SIG-M5 treated with dmso at 0.1 percent for 504 hours (cell line): ENCODE measurements at regions not wholly inside any gene's neighbourhood (a gene's known extent, or its start where the extent isn't known, plus 50 kb on each side); places are given as distances from the start of the nearest gene placed in this dataset.
"Not testable (repeated sequence)": the region's sequence is repeated elsewhere in the genome, so short reads cannot be mapped to it uniquely, and the experiment has no call there.

ENCODE experiments used
- DNase-seq: peaks from one replicate; lab custom pipeline; 2025; ENCODE audit not compliant: unreplicated experiment; lab: John Stamatoyannopoulos, UW

DNA sequence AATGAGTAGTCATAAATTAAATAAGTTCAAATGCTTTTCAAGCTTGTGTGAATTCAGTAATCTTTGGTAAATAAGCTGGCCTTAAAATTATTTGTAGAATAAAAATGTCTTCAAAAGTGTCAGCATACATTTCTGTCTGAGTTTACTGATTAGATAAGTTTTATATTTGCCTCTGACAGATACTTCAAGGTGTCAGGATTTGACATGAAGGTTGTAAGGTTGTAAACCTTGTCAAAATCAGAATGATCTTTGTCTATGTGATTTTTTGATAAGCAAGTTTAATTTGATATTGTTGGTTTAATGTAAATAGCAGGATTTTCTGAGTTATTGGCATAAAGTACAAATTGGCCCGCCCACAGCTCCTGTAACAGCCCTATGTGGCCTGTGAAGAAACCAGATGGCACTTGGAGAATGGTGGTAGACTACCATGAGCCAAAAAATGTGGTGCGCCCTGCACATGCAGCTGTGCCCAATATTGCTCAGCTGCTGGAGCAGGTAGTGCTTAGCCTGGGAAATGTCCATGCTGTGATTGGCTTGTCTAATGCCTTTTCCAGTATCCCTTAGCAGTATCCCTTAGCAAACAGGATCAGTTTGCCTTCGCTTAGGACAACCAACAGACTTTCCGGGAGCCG lies 188.0 kb upstream of the SPHKAP start:
- DNase-seq, result no peak

DNA sequence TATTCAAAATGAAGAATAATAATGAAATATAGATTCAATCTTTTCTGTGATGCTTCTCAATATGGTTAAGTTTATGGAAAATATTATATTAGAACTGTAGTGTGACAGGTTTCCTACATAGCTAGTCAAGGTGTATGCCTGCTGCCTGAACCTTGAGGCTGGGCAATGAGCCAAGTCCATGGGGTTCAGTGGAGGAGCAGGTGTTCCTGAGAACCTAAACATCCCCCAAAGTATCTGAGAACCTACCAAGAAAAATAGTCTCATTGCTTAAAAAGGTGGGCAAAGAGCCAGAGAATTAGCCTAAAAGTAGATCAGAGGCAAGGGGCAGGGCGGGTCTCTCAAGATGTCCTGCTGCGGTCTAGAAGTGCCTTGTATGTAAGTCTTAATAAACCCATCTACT lies 185.9 kb upstream of the SPHKAP start:
- DNase-seq, result no peak

DNA sequence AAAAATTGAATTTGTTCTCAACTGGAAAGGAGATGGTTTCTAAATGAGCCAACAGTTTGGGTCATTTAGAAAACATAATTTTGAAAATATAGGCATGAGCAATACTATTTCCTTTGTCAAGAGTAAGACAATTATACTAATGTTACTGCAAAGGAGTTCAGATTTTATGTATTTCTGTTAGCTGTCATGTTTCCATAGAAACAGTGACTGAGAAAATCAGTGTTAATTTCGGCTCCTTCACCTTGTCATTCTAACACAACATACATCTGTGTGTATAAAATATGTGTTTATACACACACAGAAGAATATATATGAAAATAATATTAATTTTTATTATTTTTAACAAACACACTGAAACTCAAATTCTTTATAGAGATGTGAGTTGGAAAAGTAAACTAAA lies 178.0 kb upstream of the SPHKAP start:
- DNase-seq, result no peak

DNA sequence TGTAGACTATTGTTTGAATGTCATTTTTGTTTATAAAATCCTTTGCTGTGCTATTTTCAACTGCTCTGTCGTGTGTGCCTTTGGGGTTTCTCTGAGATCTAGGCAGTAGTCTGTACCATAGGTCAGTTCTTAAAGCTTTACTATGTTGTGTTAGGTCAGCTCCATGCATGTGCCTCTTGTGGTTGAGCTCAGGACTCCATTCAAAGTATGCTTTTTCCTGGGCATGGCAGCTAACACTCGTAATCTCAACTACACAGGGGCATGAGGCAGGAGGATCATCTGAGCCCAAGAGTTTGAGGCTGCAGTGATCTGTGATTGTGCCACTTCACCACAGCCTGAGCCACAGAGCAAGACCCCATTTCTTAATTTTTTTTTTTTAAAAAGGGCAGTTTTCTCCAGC lies 174.4 kb upstream of the SPHKAP start:
- no peak for DNase-seq

DNA sequence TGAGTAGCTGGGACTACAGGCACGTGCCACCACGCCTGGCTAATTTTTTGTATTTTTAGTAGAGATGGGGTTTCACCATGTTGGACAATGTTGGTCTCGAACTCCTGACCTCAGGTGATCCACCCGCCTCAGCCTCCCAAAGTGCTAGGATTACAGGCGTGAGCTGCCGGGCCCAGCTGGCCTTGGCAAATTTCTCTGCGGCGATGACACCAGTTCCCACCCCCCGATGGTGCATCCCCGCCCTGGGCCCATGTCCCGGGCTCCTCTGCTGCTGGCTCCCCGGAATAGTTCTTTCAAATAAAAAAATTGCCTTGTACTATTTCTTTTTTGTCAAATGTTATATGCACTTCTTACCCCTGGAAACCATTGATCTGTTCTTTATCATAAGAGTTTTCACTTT lies 171.5 kb upstream of the SPHKAP start:
- not testable (repeated sequence) for DNase-seq

DNA sequence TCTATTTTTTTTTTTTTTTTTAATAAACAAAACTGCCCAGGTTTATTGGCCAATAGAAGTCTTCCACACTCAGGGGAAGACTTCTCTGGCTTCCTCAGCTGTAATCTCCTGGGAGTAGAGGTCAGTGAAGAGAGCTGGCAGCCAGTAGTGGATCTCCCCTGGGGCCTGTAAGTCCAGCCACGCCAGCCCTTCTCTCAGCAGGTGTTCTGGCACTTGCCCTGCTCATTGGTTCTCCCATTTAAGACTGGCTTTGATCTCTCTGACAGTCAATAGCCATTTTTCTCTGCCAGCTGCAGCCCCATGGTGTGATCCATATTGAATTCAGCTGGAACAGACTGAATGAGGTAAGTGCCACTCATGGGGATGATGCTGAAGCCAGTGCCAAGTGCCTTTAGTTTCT lies 170.6 kb upstream of the SPHKAP start:
- DNase-seq, result no peak

DNA sequence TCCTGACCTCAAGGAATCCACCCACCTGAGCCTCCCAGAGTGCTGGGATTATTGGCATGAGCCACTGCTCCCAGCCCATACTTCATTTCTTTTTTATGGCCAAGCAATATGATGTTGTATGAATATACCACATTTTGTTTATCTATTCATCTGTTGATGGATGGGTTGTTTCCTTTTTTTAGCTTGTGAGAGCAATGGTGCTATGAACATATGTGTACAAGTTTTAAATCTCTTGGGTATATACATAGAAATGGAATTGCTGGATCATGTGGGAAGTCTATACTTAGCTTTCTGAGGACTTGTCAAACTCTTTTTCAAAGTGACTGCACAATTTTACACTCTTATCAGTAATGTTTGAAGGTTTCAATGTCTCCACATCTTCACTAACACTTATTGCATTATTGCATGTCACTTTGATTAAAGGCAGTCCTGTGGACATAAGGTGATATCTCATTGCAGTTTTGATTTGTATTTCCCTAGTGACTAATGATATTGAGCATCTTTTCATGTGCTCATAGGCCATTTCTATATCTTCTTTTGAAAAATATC lies 167.1 kb upstream of the SPHKAP start:
- no peak for DNase-seq

DNA sequence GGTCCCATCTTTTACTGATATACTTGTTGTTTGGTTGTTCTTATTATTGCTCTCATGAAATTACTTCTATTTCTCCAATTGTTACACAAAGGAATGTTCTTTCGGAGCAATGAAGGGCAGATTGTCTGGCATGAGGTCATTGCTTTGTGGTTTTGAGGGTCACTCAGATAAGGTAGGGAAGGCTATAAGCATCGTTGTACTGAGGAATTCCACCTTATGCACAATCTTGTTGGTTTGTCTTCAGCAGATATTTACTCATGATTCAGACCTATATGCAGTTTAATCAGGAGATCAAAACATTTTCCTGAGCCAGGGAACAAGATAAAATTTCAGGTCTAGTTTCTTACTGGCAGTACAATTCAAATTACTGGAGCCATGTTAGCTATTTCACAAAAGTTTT lies 163.0 kb upstream of the SPHKAP start:
- DNase-seq, result no peak

DNA sequence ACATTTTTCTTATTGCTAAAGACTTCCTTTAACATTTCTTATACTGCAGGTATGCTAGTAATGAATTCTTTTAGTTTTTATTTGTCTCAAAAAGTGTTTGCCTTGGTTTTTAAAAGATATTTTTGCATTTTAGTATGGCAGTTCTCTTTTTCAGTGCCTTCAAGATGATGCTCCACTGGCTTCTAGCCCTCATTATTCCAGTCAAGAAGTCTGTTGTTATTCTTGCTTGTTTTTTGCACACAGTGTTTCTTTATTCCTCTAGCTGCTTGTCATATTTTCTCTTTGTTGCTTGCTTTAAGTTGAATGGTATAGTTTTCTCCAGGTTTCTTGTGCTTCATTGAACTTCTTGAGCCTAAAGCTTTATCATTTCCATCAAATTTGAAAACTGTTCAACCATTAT lies 158.0 kb upstream of the SPHKAP start:
- no peak for DNase-seq

DNA sequence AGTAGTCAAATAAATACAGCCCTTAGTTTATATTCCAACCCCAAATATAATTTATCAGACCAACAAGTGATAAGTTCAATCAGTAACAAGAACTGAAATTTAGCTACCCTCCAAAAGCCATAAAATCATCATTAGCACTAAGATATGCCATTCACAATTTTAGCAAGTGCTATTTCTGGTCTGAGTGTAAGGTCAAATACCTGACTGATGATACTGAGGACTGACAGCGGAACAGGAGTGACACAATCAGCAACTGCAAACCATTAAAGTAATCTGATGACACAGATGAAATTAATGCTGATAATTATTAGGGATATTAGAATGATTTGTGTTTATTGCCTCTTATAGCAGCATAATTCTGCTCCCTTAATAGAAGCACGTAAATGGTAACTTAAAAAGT lies 152.7 kb upstream of the SPHKAP start:
- no peak for DNase-seq

DNA sequence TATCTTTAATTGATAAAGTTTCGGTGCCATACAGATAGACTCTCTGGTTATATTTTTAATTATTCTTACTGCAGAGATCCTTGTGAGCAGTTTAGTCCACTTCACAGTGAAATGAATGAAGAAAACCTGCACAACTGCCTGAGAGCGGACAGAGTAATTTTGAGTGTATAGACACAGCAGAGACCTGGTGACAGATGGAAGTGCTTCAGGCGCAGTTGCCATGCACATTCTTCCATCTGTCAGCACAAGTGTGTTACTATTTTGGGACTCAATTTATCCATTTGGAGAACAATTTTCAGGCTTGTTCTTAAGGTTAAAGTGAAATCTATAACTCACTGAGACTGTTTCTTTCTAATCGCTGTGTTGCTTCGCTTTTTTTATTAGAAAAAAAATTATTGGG lies 147.8 kb upstream of the SPHKAP start:
- no peak for DNase-seq

DNA sequence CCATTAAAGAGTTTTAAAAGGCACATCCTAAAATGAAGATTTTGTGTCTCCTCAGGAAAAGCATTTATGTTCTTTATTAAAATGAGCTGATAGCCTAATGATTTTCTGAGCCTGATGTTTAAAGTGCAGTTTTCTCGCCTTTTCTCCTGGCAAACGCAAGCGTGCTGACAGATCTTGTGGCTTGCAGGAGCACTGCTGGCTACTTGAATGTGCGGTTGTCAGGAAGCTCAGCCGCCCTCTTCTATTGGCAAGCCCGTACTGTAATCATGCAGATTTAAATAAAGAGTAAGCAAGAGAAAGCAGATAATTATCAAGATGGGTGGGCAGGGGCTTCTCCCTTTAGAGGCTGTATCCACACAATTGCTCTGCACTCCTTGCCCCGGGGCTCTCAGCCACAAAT lies 139.5 kb upstream of the SPHKAP start:
- DNase-seq, result no peak

DNA sequence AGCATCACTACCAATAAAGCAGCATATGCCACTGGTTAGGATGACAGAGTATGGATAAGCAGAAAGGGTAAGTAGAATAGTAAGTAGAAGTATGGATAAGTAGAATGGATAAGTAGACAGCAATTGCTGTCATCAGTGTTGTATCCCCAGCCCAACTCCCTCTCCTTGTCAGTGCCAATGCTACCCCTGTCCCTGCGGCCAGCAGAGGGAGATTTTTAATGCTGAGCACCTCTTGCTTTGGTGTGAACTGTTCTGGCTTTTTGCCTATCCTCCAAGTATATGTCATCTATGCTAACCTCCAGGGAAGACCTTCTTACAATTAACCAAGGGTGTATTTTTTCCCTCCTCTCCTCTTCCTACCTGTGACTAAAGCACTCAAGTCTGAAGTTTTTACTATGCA lies 136.7 kb upstream of the SPHKAP start:
- DNase-seq, result peak; percentile 30

DNA sequence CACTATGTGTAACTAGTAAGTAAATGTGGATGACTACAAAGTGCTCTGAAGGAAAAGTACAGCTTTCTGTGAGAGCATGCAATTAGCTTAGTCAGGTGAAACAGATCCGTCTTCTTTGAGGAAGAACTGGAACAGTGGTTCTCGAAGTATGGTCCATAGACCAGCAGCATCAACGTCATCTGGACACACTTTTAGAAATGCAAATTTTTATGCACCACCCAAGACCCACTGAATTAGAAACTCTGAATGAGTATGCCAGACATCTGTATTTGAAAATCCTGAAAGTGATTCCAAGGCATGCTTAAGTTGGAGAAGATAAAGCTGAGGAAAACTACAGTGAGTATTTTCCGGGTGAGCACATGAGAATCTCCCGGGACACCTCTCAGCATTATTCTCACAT lies 130.7 kb upstream of the SPHKAP start:
- no peak for DNase-seq

DNA sequence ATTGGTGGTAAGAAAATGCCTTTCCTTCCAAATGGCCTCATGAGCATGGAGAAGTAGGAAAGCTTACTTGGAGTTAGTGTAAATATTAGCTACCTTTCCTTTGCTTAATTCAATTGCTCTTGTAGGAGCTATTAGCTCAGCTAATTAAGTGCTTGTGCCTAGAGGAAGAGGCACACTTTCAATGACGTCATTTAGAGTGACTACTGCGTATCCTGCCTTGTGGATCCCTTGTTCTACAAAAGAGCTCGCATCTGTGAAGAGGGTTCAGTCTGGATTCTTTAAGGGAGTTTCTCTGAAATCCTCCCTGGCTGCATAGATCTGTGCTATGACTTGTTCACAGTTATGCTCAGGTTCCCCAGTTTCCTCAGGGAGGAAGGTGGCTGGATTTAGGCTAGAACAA lies 122.5 kb upstream of the SPHKAP start:
- DNase-seq, result no peak

DNA sequence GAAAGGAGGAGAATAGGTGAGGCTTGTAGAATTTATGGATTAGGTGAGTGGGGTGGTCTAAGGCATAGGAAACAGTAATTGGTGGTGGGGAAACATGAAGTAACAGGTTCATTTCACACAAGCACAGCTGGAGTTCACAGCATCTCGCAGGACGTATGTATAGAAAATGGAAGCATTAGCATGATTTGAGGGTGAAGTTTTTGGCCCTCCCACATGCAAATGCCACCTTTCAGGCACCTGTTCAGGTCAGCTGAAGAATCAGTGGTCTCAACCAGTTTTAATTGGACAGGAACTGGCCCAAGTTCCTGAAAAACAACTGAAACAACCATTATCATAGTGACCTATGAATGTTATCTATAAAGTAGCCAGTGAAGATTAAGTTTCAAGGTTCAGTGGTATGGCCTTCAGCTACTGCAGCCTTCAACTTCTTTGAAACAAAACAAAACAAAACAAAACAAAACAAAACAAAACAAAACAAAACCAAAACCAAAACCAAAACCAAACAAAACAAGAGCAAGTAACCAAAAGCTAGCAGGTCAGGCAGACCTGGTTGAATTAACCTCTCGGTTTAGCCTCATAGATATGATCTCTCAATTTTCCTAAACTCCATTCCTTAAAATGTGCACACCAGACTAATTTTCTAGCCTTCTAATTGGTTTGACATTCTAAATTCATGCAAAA lies 102.1 kb upstream of the SPHKAP start:
- no peak for DNase-seq

DNA sequence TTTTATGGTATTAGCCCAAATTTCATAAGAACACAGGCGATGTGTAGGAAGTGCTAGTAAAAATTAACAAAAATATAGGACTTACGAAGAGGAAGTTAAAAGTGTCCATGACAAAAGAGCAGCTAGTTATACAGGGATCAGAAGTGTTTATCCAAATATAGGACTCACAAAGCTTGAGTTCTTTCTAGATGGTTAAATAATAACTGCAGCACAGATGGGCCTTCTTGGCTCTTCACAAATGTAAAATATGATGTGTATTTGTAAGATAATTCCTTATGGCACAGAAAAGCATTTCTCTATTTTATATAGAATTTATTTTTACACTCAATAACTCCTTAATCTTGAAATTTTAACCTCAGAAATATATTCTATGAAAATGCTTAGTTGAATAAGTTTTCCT lies 100.9 kb upstream of the SPHKAP start:
- DNase-seq, result no peak

DNA sequence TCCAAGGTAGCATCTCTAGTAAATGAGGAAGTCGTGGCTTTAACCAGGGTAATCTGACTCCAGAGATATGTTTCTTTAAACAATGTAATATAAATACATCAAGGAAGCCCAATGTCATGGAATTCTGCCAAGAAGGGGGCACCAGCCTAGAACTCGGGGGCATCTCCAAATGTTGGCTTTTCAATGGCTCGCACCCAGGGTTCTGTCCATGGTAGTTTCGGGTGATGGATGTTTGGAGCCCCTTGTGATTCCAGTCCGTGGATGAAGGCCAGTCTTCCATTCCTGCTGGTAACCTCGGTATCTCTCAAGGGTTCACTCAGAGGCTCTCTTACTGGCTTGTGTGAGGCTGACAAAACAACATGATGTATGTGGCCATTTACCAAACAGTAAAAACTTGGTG lies 91.7 kb upstream of the SPHKAP start:
- DNase-seq, result no peak

DNA sequence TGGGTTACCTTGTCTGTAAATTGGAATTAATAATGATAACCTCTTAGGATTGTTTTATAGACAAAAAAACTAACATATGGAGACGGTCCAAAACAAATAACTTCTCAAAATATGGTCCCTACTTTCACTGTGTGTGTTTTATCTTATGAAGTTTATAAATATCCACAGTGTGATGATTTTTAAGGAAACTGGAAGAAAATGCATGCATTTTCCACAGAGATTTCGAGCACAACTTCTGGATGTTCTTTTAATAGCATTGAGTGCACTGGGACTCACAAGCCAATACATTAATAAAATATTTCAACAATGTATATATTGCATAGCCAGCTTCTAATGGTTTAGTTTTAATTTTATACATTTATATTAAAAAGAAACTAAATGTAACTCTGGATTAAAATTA lies 87.9 kb upstream of the SPHKAP start:
- DNase-seq, result no peak

DNA sequence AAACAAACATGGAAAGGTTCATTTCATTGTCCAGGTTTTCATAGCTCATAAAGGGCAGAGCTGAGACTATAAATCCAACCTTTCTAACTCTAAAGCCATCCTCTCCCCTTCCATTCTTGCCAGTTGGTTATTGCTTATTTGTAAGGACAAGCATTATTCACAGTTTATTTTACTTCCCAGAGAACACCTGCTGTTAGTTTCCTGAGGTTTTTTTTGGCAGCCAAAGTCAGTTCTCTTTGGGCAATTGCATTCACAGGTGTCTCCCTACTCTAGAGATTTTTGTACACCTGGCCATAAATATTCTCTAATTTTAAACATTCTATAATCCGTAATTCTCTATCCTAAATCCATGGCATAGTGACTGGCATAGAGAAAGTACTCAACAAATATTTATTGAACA lies 87.3 kb upstream of the SPHKAP start:
- DNase-seq, result no peak

DNA sequence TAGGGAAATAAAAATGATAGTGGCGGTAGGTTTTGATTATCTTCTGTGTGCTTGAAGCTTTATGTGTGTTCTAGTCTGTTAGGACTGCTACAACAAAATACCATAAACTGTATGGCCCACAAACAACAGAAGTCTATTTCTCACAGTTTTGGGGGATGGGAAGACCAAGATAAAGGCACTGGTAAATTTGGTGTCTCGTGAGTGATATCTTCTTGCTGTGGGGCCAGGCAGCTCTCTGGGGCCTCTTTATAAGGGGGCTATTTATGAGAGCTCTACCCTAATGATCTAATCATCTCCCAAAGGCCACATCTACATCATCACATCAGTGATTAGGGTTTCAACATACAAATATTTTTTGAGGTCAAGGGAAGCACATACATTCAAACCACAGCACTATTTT lies 86.8 kb upstream of the SPHKAP start:
- DNase-seq, result no peak

DNA sequence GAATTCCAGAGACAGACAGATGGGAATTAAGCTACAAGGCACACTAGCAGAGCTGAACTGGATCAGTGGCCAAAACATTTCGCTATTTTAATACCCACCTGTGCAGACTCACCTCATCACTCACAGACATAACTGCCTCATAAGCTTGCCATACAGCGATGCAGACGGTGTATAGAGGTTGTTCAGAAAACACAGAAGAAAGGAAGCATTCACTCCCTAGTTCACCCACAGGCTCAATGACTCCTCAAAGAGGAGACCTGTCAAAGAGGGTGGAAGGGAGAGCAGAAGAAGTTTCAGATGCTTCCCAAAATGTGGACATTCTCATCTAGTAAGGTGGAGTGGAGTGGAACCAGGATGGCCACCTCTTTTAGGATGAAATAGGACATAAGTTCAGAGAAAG lies 81.7 kb upstream of the SPHKAP start:
- DNase-seq, result no peak

DNA sequence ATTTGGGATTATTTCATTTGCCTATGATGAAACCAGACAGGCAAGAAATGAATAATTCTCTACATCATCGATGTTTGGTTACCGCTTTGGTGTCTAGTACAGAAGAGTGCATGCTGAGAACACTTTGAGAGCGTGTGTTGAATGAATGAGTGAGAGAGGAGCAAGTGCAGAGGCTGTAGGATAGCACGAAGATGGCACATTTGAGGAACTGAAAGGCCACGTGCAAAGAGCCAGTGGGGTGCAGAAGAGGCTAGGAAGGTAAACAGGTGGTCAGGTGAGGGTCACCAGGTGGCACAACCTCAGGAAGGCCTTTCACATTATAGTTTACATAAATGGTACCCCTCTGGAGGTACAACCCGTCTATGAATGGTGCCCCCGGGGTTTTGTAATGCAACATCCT lies 80.1 kb upstream of the SPHKAP start:
- DNase-seq, result no peak
